ENCODE measurements at regions not wholly inside any gene's neighbourhood (a gene's known extent, or its start where the extent isn't known, plus 50 kb on each side); places are given as distances from the start of the nearest gene placed in this dataset.

GRCh38 chr1:37246631-37247030 is 212.3 kb upstream of the GRIK3 start (continued):
- no peak for TF ChIP-seq USF1 (IDR thresholded peaks at IDR 0.05; ENCODE audit: borderline replicate concordance, low read depth)
- TF ChIP-seq CTCF (IDR thresholded peaks at IDR 0.05): no peak
- no peak for TF ChIP-seq TEAD4 (IDR thresholded peaks at IDR 0.05; ENCODE audit: borderline replicate concordance, insufficient read depth)
- no peak for TF ChIP-seq SMC3 (IDR thresholded peaks at IDR 0.05; ENCODE audit: low read depth, low read length)
- no peak for TF ChIP-seq PBX3 (IDR thresholded peaks at IDR 0.05)

- no peak overlapping the region for H3K4me2 ChIP-seq
- H2AFZ ChIP-seq (ENCODE audit: low read depth): no peak overlapping the region
- CTCF ChIA-PET: interaction anchor here (1.8 kb wide), 1 partner anchor 237 kb away, joined by 4 read pairs; no protein-coding TSS in a partner anchor
- H3K36me3 ChIP-seq (replicated peaks in 1 of 2; ENCODE audit: control insufficient read depth in 1 of 2, insufficient read depth in 2 of 2, low read length in 1 of 2): no peaks in the 10 kb centered on the region
- DNase-seq: no peak
- no peaks in the 10 kb centered on the region for H3K79me2 ChIP-seq (ENCODE audit: insufficient read depth)
- H3K9ac ChIP-seq: no peak overlapping the region
- no peak overlapping the region for H3K4me3 ChIP-seq (ENCODE audit: low read depth in 2 of 2, low read length in 1 of 2)
- no peak overlapping the region for H3K27ac ChIP-seq (ENCODE audit: low read depth in 2 of 2, low read length in 1 of 2)
- POLR2A ChIA-PET: no interaction called here
- no peaks in the 10 kb centered on the region for H4K20me1 ChIP-seq (ENCODE audit: insufficient read depth)
- H3K9me3 ChIP-seq: no peaks in the 10 kb centered on the region
- H3K27me3 ChIP-seq (ENCODE audit: insufficient read depth): no peaks in the 10 kb centered on the region
- TF ChIP-seq GATA2 (CRISPR knock-in tag; IDR thresholded peaks at IDR 0.05) (no peak), TAF1 (IDR thresholded peaks at IDR 0.05; ENCODE audit: borderline replicate concordance, low read depth, low read length) (no peak), IRF3 (IDR thresholded peaks at IDR 0.05; ENCODE audit: low read depth, low read length) (no peak), CTCF (IDR thresholded peaks at IDR 0.05) (no peak), POLR2AphosphoS5 (IDR thresholded peaks at IDR 0.05; ENCODE audit: low read depth, low read length) (no peak), RCOR1 (IDR thresholded peaks at IDR 0.05; ENCODE audit: low read length) (no peak), MXI1 (IDR thresholded peaks at IDR 0.05; ENCODE audit: low read depth, low read length) (no peak), RXRA (IDR thresholded peaks at IDR 0.05; ENCODE audit: borderline replicate concordance, low read depth) (no peak), CHD2 (IDR thresholded peaks at IDR 0.05; ENCODE audit: low read length, partially characterized antibody) (no peak), USF2 (IDR thresholded peaks at IDR 0.05; ENCODE audit: borderline replicate concordance, low read depth, low read length) (no peak), GABPA (IDR thresholded peaks at IDR 0.05; ENCODE audit: low read depth) (no peak), TCF12 (IDR thresholded peaks at IDR 0.05) (no peak)
- H3F3A ChIP-seq (replicated peaks; ENCODE audit: insufficient read depth): no peaks in the 10 kb centered on the region
- H3K4me1 ChIP-seq (ENCODE audit: control insufficient read depth in 1 of 2, insufficient read depth in 2 of 2, low read depth in 1 of 2, low read length in 1 of 2): peaks cover 0 to 4% of the 10 kb centered on the region in 2 experiments; a peak in 1 of 4 replicates
- WGBS (ENCODE audit: low lambda C conversion rate): 8% methylated on average over 4 of the region's 4 CpGs
- no peaks in the 10 kb centered on the region for H3K9me2 ChIP-seq
Observed at GRCh38 chr1:37250371-37250770, 216.1 kb upstream of the GRIK3 start.

Data from SK-N-SH (cell line).